A549 (cell line): ENCODE measurements at regions not wholly inside any gene's neighbourhood (a gene's known extent, or its start where the extent isn't known, plus 50 kb on each side); places are given as distances from the start of the nearest gene placed in this dataset.

Experiments used
- ATAC-seq, 2 experiments: fragments of 200-7000 bp in 1 of 2; fragments of >200 bp in 1 of 2; cut with Nextera tagmentation in 1 of 2; cut with Tn5 transposase in 1 of 2; 3 replicates each; pipeline versions ENCODE4 v1.8.0 to v1.9.1; 2018 to 2020; ENCODE audit warnings: mild to moderate bottlenecking in 1 of 2, moderate library complexity in 1 of 2
- CTCF ChIA-PET: fragments of 300-600 bp; sonication (Branson Sonifier 250); formaldehyde crosslinking; extraction: SDS; loops from one replicate; lab custom pipeline; 2021; ENCODE audit warnings: antibody characterized with exemption, inconsistent platforms; lab: Yijun Ruan, JAX
- POLR2A ChIA-PET: fragments of 350-600 bp; formaldehyde crosslinking; extraction: SDS; loops from one replicate; lab custom pipeline; 2021; ENCODE audit warnings: antibody characterized with exemption, inconsistent platforms; lab: Yijun Ruan, JAX
- DNase-seq, 2 experiments: peaks; one replicate each; pipeline versions ENCODE4 v3.0.0 to v3.0.0-alpha.2; 2011 to 2016; ENCODE audit warnings: low read depth in 1 of 2, low spot score in 1 of 2
- FAIRE-seq: peaks from 2 replicates; lab custom pipeline; 2011; peaks lifted over from hg19 to GRCh38; lab: Jason Lieb, UNC
- H3K27ac ChIP-seq, 2 experiments: fragments of >200 bp; sonication (Bioruptor Twin); formaldehyde crosslinking; 3 replicates each; pipeline ENCODE4 v1.5.1; 2016 to 2017
- H3K4me1 ChIP-seq: fragments of >200 bp; sonication (Bioruptor Twin); formaldehyde crosslinking; 3 replicates; pipeline ENCODE4 v1.6.1; 2016
- H3K4me2 ChIP-seq: fragments of >200 bp; sonication (Bioruptor Twin); formaldehyde crosslinking; 3 replicates; pipeline ENCODE4 v1.6.1; 2016
- H3K4me3 ChIP-seq: fragments of >200 bp; sonication (Bioruptor Twin); formaldehyde crosslinking; 3 replicates; pipeline ENCODE4 v1.5.1; 2016
- H3K9me3 ChIP-seq: fragments of >200 bp; sonication (Bioruptor Twin); formaldehyde crosslinking; 3 replicates; pipeline ENCODE4 v1.6.1; 2016
- CBX8 ChIP-seq: fragments of 200-600 bp; sonication (generic); IDR thresholded peaks from 2 replicates; pipeline ENCODE4 v1.6.1; 2016
- CEBPB ChIP-seq, 2 experiments: fragments of >200 bp in 1 of 2; sonication (Bioruptor Twin) in 1 of 2; formaldehyde crosslinking in 1 of 2; IDR thresholded peaks; 2 replicates each; pipeline ENCODE4 v1.6.1; 2012 to 2016
- CTCF ChIP-seq: fragments of >200 bp; sonication (Bioruptor Twin); formaldehyde crosslinking; IDR thresholded peaks from 3 replicates; pipeline ENCODE4 v1.5.1; 2016
- E2F6 ChIP-seq: IDR thresholded peaks from 2 replicates; pipeline ENCODE4 v1.6.1; 2012; ENCODE audit warnings: low read depth, borderline replicate concordance
- EHF ChIP-seq: fragments of 250-450 bp; sonication (Bioruptor Pico); IDR thresholded peaks from 2 replicates; pipeline ENCODE4 v1.5.0; 2020; ENCODE audit warnings: mild to moderate bottlenecking
- EP300 ChIP-seq, 2 experiments: fragments of >200 bp; sonication (Bioruptor Twin); formaldehyde crosslinking; IDR thresholded peaks; 2 replicates in 1 of 2; 3 replicates in 1 of 2; pipeline ENCODE4 v1.6.1; 2016 to 2017
- ESRRA ChIP-seq: fragments of 150-350 bp; IDR thresholded peaks from 2 replicates; pipeline ENCODE4 v1.6.1; 2014; ENCODE audit warnings: mild to moderate bottlenecking, low read length, borderline replicate concordance
- FOXS1 ChIP-seq: fragments of 250-450 bp; sonication (Bioruptor Pico); IDR thresholded peaks from 2 replicates; pipeline ENCODE4 v1.5.0; 2020; ENCODE audit warnings: mild to moderate bottlenecking, moderate library complexity
- HDAC2 ChIP-seq: fragments of 200-600 bp; sonication (generic); IDR thresholded peaks from 2 replicates; pipeline ENCODE4 v1.6.1; 2016
- HOXA7 ChIP-seq: fragments of 250-450 bp; sonication (Bioruptor Pico); IDR thresholded peaks from 2 replicates; pipeline ENCODE4 v1.5.0; 2020; ENCODE audit warnings: mild to moderate bottlenecking, moderate library complexity
- HOXB13 ChIP-seq: fragments of 250-450 bp; sonication (Bioruptor Pico); IDR thresholded peaks from 2 replicates; pipeline ENCODE4 v1.5.0; 2020; ENCODE audit warnings: low read depth, mild to moderate bottlenecking, moderate library complexity
- HOXB5 ChIP-seq: fragments of 250-450 bp; sonication (Bioruptor Pico); IDR thresholded peaks from 2 replicates; pipeline ENCODE4 v1.5.0; 2020; ENCODE audit warnings: mild to moderate bottlenecking, moderate library complexity
- JUNB ChIP-seq: fragments of >200 bp; sonication (Bioruptor Twin); formaldehyde crosslinking; IDR thresholded peaks from 2 replicates; pipeline ENCODE4 v1.6.1; 2016
- MAFK ChIP-seq: fragments of 450-650 bp; IDR thresholded peaks from 2 replicates; pipeline ENCODE4 v1.6.1; 2014; ENCODE audit not compliant: partially characterized antibody
- PBX3 ChIP-seq: IDR thresholded peaks from 2 replicates; pipeline ENCODE4 v1.6.1; 2012
- PHF8 ChIP-seq: fragments of 200-600 bp; sonication (generic); IDR thresholded peaks from 2 replicates; pipeline ENCODE4 v1.6.1; 2016; ENCODE audit warnings: low read depth, mild to moderate bottlenecking, antibody characterized with exemption, moderate library complexity, borderline replicate concordance
- RARB ChIP-seq: fragments of 250-450 bp; sonication (Bioruptor Pico); IDR thresholded peaks from 2 replicates; pipeline ENCODE4 v1.8.0; 2021; ENCODE audit warnings: mild to moderate bottlenecking, moderate library complexity
- RCOR1 ChIP-seq: fragments of 150-350 bp; IDR thresholded peaks from 2 replicates; pipeline ENCODE4 v1.6.1; 2014; ENCODE audit warnings: antibody characterized with exemption, low read length, low read depth
- RFX5 ChIP-seq: fragments of 450-650 bp; IDR thresholded peaks from 2 replicates; pipeline ENCODE4 v1.7.1; 2014; ENCODE audit warnings: antibody characterized with exemption, mild to moderate bottlenecking, moderate library complexity
- RNF2 ChIP-seq: fragments of 200-600 bp; sonication (generic); IDR thresholded peaks from 2 replicates; pipeline ENCODE4 v1.6.1; 2016; ENCODE audit warnings: low read depth, mild to moderate bottlenecking, antibody characterized with exemption, moderate library complexity, borderline replicate concordance
- SMC3 ChIP-seq: fragments of >200 bp; sonication (Bioruptor Twin); formaldehyde crosslinking; IDR thresholded peaks from 3 replicates; pipeline ENCODE4 v1.6.1; 2018; ENCODE audit warnings: inconsistent platforms
- TP53 ChIP-seq: fragments of 250-450 bp; sonication (Bioruptor Pico); IDR thresholded peaks from 2 replicates; pipeline ENCODE4 v1.5.0; 2021; ENCODE audit warnings: mild to moderate bottlenecking, moderate library complexity
- USF2 ChIP-seq: fragments of 450-650 bp; IDR thresholded peaks from 2 replicates; pipeline ENCODE4 v1.6.1; 2014; ENCODE audit warnings: antibody characterized with exemption
- ZC3H11A ChIP-seq: fragments of 450-650 bp; IDR thresholded peaks from 2 replicates; pipeline ENCODE4 v1.6.1; 2014; ENCODE audit warnings: antibody characterized with exemption, mild to moderate bottlenecking
- ZFP36 ChIP-seq: fragments of 450-650 bp; IDR thresholded peaks from 2 replicates; pipeline ENCODE4 v1.6.1; 2014; ENCODE audit warnings: borderline replicate concordance; ENCODE audit not compliant: partially characterized antibody
- ZNF302 ChIP-seq: fragments of 250-450 bp; sonication (Bioruptor Pico); IDR thresholded peaks from 2 replicates; pipeline ENCODE4 v1.9.0; 2021; ENCODE audit warnings: inconsistent platforms, mild to moderate bottlenecking, moderate library complexity
- WGBS: methylation state at CpG from one replicate; pipeline ENCODE4 v1.1.6; 2017; ENCODE audit errors: missing lambda C conversion rate; 5-methylcytosine and 5-hydroxymethylcytosine counted together

- TF ChIP-seq ESRRA (no peak), MAFK (no peak), FOXS1 (CRISPR knock-in tag) (no peak), HDAC2 (no peak), USF2 (no peak), ZFP36 (no peak), RCOR1 (no peak), CBX8 (no peak), E2F6 (no peak)
- POLR2A ChIA-PET = no interaction called here
- 97% methylated on average over 4 of the region's 4 CpGs for WGBS
- no peak for DNase-seq
- peak overlapping the region in 1 of 2 experiments; percentile 87; a peak in 4 of 6 replicates for H3K27ac ChIP-seq
- H3K4me1 ChIP-seq = peaks cover 36% of the 10 kb centered on the region
- no peak for FAIRE-seq
- ATAC-seq = no peak
- H3K4me2 ChIP-seq = no peak overlapping the region
- no peak overlapping the region for H3K4me3 ChIP-seq
- H3K9me3 ChIP-seq = no peaks in the 10 kb centered on the region
- CTCF ChIA-PET = interaction anchor here (1.0 to 1.2 kb wide), 2 partner anchors 681 to 735 kb away, joined by 3 read pairs; no protein-coding TSS in a partner anchor
These were observed 427.7 kb downstream of the RPS24 start for GRCh38 chr10:78461333-78461732.

GRCh38 chr10:78462176-78462575 is 428.5 kb downstream of the RPS24 start:
- WGBS = 72% methylated on average over 4 of the region's 4 CpGs
- no peak for TF ChIP-seq CTCF
- no peak for TF ChIP-seq PBX3
- no peak for TF ChIP-seq EHF (CRISPR knock-in tag)
- no peak for TF ChIP-seq USF2
- TF ChIP-seq CEBPB (IDR thresholded peaks at IDR 0.05) = no peak
- ATAC-seq (no peak), FAIRE-seq (no peak), DNase-seq (no peak)
- POLR2A ChIA-PET = no interaction called here
- Histone ChIP-seq H3K4me2 (no peak overlapping the region), H3K27ac (peak overlapping the region in 1 of 2 experiments; percentile 87; a peak in 4 of 6 replicates), H3K4me1 (peaks cover 32% of the 10 kb centered on the region), H3K4me3 (no peak overlapping the region), H3K9me3 (no peaks in the 10 kb centered on the region)
- CTCF ChIA-PET = interaction anchor here (1.0 to 1.9 kb wide), 2 partner anchors 9 to 680 kb away, joined by 3 to 5 read pairs; no protein-coding TSS in a partner anchor

- ATAC-seq = no peak
- FAIRE-seq = no peak
- ChIA-PET CTCF (interaction anchor here (1.9 kb wide), 1 partner anchor 8 kb away, joined by 5 read pairs; no protein-coding TSS in a partner anchor), POLR2A (no interaction called here)
- Histone ChIP-seq H3K4me2 (no peak overlapping the region), H3K9me3 (no peaks in the 10 kb centered on the region), H3K27ac (peak overlapping the region in 1 of 2 experiments; percentile 87; a peak in 3 of 6 replicates), H3K4me3 (no peak overlapping the region), H3K4me1 (peaks cover 25% of the 10 kb centered on the region)
- WGBS = 66% methylated on average over 7 of the region's 7 CpGs
- no peak for DNase-seq
- TF ChIP-seq ZNF302 (no peak), TP53 (CRISPR knock-in tag) (no peak), EP300 (IDR thresholded peaks at IDR 0.05) (no peak), USF2 (no peak), RARB (no peak), PBX3 (no peak), HOXA7 (CRISPR knock-in tag) (no peak), RNF2 (no peak), JUNB (no peak), PHF8 (no peak), HOXB13 (CRISPR knock-in tag) (no peak), HOXB5 (CRISPR knock-in tag) (no peak), ZC3H11A (no peak), SMC3 (no peak), RFX5 (no peak), FOXS1 (CRISPR knock-in tag) (no peak), CBX8 (no peak)
These were observed 429.1 kb downstream of the RPS24 start for GRCh38 chr10:78462726-78463228.
